ENCODE measurements at regions not wholly inside any gene's neighbourhood (a gene's known extent, or its start where the extent isn't known, plus 50 kb on each side); places are given as distances from the start of the nearest gene placed in this dataset.
"Not testable (repeated sequence)": the region's sequence is repeated elsewhere in the genome, so short reads cannot be mapped to it uniquely, and the experiment has no call there.

DNA sequence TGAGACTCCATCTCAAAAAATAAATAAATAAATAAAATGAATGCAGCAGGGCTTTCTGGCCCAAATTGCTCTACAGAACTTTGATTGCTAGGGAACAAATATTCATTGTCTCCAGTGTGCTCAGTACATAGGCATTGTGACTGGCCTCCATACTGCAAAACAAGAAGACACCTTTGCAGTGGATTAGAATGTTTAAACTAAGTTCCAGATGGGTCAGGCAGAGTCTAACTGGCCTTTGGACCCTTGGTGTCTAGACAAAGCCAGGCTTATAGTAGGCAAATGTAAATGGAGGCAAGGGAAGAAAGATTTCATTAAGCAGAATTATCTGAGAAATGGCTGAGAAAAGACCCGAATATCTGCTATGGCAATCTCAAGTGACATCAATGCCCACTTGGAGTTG is 335.2 kb upstream of the C2CD4B start:
- DNase-seq: no peak

DNA sequence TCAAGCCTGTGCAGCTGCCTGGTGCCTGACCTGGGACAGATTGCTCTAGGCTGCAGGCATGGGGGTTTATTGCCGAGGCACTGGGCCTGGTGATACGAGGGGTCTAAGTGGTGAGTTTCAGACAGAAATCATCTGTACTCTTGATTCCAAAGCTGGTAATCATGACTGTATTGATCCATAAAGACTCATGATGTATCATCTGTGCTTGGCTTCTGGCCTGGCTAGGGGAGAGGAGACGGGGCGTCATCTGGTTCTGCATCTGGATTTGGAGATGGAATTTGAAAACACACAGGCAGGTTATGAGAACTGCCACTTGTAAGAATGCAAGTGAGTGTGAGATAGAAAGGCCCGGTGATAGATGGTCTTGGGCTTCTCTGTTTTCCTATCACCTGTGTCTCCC is 337.4 kb upstream of the C2CD4B start:
- no peak for DNase-seq

GRCh38 chr15:62503451-62503850 is 338.4 kb upstream of the C2CD4B start:
- peak in 24 of 51 donors; percentile 1 to 50 (median 22) for DNase-seq

GRCh38 chr15:62505762-62506161 is 340.7 kb upstream of the C2CD4B start:
- no peak for DNase-seq

GRCh38 chr15:62506217-62506805 is 341.2 kb upstream of the C2CD4B start:
- DNase-seq: no peak

- no peak for DNase-seq
These were observed 344.4 kb upstream of the C2CD4B start for GRCh38 chr15:62509395-62509958.

- no peak for DNase-seq
These were observed 345.7 kb upstream of the C2CD4B start for GRCh38 chr15:62510791-62511190.

- DNase-seq: no peak
These were observed 347.8 kb upstream of the C2CD4B start for GRCh38 chr15:62512904-62513303.

DNA sequence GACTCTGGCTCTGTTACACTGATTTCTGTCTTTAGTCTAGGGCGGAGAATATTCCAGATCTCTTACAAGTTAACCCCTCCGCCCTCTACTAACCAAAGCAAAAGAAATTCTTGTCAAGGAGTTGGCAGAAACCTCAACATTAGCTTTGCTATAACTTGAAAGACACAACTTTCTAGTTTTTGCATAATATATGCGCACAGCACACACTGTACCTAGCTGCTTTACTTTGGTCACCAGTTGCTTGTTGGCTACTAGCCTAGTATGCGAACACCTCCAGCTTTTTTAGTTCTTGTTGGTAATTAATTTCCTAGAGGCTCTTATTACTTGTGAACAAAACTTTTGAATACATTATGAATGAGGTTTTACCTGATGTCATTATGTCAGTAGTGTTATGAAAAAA is 348.8 kb upstream of the C2CD4B start:
- no peak for DNase-seq

DNA sequence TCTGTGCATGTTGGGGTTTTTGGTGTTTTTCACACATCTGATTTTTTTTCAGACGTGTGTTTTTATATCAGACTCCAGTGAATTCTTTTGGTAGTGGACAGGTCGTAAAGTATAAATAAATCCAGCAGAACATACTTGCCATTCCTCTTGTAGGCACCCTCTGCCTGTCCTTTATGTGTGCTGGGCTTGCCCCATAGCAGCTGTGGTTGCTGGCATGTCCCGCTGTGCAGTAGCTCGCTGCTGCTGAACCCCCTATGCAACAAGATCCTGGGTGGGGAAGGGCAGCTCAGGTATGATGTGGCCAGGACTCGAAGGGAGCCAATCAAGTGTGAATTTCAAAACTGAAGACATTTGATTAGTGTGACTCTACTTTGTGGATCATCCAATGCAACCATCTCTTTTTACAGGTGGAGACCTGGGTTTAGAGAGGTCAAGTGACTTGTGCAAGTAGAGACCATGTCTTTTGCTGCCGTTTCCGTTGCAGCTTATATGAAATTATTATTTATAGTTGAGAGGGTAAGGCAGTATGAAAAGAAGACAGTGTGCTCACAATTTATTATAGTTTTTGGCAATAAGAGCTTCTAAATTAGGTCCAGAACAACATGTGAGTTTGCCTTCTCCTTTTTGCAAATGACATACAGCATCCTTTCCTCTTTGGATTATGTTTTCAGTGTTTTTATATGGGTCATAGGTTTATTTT is 350.8 kb upstream of the C2CD4B start:
- no peak for DNase-seq

DNA sequence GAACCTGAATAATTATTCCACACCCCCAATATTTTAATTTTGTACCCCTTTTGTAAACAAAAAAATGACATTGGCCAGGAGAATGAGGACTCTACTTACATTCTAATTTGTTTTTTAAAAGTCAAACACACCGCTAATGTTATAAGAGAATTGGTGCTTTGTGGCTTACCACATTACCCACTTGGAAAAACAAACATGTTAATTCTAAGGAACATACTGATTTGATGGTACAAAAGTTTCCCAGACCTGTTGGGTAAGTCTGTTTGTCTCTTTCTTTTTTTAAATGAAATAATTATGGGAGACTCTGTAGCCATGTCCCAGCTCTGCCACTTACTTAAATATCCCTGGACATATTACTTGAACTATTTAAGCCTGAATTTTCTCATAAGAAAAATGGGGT is 352.5 kb upstream of the C2CD4B start:
- DNase-seq: no peak

- not testable (repeated sequence) for DNase-seq
These were observed 353.6 kb upstream of the C2CD4B start for GRCh38 chr15:62518666-62519065.

DNA sequence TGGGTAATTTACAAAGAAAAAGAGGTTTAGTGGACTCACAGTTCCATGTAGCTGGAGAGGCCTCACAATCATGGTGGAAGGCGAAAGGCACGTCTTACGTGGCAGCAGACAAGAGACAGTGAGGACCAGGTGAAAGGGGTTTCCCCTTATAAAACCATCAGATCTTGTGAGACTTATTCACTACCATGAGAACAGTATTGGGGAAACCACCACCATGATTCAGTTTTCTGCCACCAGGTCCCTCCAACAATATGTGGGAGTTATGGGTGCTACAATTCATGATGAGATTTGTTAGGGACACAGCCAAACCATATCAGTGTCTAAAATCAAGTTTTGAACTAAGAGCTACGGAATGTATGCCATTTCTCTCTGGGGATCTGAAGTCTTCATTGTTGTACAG is 354.8 kb upstream of the C2CD4B start:
- DNase-seq: no peak

GRCh38 chr15:62520887-62521286 is 355.8 kb upstream of the C2CD4B start:
- no peak for DNase-seq

DNA sequence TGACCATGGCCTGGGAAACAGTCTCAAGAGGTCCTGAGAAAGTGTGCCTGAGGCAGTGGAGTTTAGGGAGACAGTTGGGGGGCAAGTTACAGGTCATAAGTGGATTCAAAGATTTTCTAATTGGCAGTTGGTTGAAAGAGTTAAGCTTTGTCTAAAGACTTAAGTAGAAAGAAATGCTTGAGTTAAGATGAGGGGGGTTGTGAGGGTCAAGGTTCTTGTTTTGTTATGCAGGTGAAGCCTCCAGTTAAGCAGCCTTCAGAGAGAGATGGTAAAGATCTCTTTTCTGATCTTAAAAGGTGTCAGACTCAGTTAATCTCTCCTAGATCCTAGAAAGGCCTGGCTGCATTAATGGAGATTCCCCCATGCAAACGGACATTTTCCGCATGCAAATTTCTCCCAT is 356.3 kb upstream of the C2CD4B start:
- no peak for DNase-seq

DNA sequence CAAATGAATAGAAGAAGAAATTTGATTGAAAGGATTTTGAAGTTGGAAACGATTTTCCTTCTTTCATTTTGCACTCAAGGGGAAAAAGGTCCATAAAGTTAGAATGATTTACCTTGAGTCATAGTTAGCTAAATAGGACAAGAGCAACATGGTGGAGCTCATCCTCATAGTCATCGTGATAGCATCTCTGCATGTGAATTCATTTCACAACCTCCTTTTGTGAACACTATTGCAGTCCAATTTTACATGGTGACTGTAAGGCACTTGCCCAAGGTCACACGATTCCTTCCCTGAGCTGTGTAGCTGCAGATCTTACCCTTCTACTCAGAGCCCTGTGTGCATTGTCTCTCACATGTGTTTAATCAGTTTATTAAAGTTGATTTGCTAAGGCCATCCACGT is 359.8 kb upstream of the C2CD4B start:
- DNase-seq: no peak

GRCh38 chr15:62527387-62527786 is 362.3 kb upstream of the C2CD4B start:
- DNase-seq: no peak

DNA sequence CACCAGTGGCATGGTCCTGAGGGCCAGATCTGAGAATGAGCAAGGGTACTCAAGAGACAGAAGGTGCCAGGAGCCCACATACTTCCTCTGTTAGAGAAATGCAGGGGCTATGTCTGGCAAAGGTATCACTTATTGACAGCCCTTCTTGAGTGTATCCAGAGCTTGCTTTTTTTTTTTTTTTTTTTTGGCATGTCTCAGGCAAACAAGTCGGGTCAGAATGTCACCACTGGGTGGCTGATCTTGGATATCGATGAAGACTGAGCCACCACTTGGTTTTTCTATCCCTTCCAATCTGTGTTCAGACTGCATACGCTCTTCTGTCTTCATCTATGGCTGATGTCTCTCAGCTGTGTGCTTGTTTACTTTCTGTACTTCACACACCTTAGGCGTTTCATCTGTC is 363.4 kb upstream of the C2CD4B start:
- DNase-seq: no peak

DNA sequence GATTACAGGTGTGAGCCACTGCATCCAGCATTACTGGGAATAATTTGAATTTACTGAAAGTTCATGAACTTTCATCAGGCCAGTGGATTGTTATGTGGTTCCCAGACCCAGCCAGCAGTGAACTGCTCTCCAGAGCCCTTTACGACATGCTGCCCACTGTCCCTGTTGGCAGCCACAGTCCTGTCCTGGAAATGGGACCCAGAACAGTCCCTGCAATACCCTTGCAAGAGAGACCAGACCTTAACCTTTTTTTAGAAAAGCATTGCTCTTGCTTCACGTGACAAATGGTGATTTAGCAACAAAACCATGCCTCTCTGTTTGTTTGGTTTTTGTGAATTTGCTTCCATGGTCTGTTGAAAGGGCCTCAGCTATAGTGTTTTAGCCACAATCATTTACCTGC is 367.3 kb upstream of the C2CD4B start:
- no peak for DNase-seq

- DNase-seq: no peak
These were observed 368.6 kb upstream of the C2CD4B start for GRCh38 chr15:62533687-62534086.

- DNase-seq: no peak
These were observed 369.9 kb upstream of the C2CD4B start for GRCh38 chr15:62534996-62535395.

- DNase-seq: no peak
These were observed 374.2 kb upstream of the C2CD4B start for GRCh38 chr15:62539236-62539635.

DNA sequence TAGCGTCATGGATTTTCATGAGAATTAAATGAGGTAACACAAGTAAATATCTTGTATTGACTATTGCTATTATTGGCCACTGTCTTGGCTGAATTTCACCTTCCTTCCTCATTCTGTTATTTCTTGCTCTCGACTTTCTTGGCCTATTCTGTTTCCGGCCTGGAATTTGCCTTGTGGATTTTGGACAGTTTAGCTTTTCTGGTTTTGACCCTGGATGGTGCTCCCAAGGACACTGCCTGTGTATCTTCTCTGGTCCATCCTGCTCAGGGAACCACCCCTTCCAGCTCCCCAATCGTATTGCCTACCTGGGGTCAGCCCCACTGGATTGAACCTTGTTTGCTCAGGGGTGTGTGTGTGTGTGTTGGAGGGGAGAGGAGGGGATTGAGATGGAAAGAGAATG is 376.2 kb upstream of the C2CD4B start:
- DNase-seq: no peak

Measured in hypothalamus (tissue), 51 donors.